OCI-M2 (cell line): ENCODE measurements at regions not wholly inside any gene's neighbourhood (a gene's known extent, or its start where the extent isn't known, plus 50 kb on each side); places are given as distances from the start of the nearest gene placed in this dataset.

Experiments
- DNase-seq: peaks from one replicate; lab custom pipeline; 2025; ENCODE audit not compliant: unreplicated experiment; lab: John Stamatoyannopoulos, UW

DNA sequence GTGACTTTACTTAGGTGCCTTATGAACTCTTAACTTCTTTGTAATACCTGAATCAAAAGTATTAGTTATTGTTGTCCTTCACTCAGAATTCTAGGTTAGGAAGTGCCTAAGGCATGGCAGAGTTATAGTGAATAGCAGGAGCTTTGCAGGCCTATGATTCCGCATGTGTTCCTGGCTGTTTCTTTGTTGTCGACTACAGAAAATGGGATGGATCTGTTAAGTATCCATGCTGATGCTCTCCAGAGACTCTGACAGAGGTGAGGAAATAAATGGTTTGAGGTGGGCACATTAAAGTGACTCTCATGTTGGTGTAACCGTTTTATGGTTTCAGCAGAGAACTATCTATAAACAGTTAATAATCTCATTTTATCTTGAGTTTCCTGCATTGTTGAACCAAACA, 1601.3 kb downstream of the PCDH7 start:
- DNase-seq: no peak

DNA sequence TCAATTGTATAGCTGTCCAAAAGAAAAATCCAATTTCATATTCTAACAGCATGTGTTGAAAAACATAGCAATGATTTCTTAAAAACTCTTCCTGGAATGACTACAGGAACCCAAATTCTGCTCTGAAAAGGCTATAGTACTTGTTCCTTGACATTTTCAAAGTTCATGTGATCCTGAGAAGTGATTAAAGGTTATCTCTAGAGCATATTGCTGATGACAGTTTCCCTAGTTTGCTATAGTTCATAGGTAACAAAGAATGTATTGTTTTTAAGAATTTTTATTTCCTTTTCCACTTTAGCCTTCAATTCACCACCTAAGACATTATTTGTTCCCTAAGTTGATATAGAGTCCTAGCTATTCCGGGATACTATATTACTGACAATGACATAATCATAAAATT, 1614.6 kb downstream of the PCDH7 start:
- no peak for DNase-seq

DNA sequence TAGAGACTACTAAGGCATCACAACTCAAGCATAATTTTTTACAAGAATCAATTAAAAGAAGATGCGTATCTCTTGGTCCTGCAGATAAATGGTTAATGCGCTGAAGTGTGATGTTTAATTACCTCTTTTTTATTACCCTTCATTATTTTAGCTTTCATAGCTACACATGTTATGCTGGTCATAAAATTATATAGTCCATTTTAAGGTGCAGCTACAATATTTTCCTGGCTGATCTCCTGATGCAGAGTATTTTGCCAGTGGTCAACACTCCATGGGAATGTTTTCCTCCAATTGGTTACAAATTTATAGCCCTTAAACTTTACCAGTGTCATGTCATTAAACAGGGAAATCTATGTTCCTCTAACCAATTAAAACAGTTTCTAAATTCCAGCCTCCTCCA, 1617.2 kb downstream of the PCDH7 start:
- no peak for DNase-seq

- no peak for DNase-seq
Measured at GRCh38 chr4:32340591-32340990, 1620.4 kb downstream of the PCDH7 start.

- no peak for DNase-seq
Measured at GRCh38 chr4:32341342-32341741, 1621.2 kb downstream of the PCDH7 start.

GRCh38 chr4:32342054-32342453, 1621.9 kb downstream of the PCDH7 start:
- DNase-seq: no peak

- no peak for DNase-seq
Measured at GRCh38 chr4:32349026-32349425, 1628.9 kb downstream of the PCDH7 start.

DNA sequence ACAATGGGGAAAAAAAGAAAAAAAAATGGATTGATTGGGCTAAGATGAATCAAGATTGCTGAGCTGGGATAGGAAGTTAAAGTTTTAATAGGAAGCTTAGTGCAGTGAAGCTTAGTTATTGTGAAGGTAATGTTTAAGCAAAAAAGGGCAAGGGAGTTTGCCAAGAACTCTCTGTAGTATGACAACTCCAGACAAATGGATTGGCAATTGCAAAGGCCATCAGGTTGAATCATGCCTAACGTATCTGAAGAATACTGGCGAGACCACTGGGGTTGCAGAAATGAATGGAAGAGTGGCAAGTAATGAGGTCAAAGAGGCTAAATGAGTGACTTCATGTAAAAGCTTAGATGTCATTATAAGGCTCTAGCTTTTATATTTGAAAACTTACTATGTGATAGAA, 1654.0 kb downstream of the PCDH7 start:
- DNase-seq: no peak

- DNase-seq: no peak
Measured at GRCh38 chr4:32393806-32394205, 1673.6 kb downstream of the PCDH7 start.

DNA sequence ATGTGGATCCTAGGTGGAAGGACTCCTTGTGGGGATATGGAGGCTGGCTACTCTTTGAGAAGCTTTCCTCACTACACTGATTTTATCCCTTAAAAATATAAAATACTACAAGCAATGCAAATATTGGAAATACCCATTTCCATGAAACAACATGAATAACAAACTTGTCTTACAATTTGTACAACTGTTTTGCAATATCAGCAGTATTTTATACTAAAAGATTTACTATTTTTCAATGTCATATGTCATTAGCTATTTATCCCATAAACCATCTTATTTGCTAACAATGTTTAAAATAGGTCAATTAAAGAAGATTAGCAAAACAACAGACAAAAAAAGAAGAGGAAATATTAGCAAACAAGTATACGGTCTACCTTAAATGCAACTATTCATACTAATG, 1674.1 kb downstream of the PCDH7 start:
- no peak for DNase-seq

DNA sequence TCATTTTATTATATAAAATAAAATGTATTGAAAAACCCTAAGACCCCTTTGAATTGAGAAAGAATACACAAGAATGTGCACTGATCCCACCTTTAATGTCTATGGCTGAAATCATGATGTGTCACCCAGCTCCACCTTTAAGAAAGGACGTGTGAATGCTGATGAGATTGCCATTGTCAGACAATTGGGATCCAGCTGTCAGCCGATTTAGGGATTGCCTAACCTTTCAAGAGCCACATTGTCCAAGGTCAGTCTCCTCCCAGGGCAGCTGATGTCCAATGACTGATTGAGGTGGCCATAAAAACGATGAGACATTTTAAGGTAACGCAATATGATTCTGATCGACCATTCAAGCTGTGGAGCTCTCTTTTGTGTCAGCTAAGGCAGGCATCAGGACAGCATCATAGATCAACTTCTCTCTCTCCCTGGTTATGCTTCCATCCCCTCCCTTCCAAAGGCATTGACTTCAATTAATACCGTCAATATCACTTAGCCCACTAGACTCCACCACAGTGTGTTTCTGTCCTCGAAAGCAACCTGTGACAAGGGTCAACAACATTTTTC, 1676.4 kb downstream of the PCDH7 start:
- no peak for DNase-seq

GRCh38 chr4:32400870-32401269, 1680.7 kb downstream of the PCDH7 start:
- no peak for DNase-seq

GRCh38 chr4:32417113-32417704, 1697.0 kb downstream of the PCDH7 start:
- DNase-seq: no peak

- DNase-seq: no peak
Measured at GRCh38 chr4:32423267-32423666, 1703.1 kb downstream of the PCDH7 start.

GRCh38 chr4:32425243-32425642, 1705.1 kb downstream of the PCDH7 start:
- no peak for DNase-seq

- no peak for DNase-seq
Measured at GRCh38 chr4:32427566-32427965, 1707.4 kb downstream of the PCDH7 start.

DNA sequence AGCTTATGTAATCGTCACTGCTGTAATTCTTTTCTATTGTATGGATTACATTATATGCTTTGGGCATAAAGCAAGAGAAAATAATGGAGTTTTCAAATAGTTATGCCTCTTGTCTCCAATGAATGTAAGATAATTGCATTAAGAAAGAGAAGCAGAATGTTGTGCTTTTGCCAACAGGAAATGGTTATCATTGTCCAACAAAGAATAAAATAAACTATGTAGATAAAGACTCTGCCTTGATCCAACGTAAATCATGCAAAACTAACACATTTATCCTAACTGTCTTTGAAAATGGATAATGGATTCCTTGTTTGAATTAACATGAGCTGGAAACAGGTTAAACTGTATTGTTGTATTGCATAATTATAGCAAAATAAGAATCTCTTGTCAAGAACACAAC, 1709.0 kb downstream of the PCDH7 start:
- no peak for DNase-seq

GRCh38 chr4:32435308-32435707, 1715.1 kb downstream of the PCDH7 start:
- no peak for DNase-seq

DNA sequence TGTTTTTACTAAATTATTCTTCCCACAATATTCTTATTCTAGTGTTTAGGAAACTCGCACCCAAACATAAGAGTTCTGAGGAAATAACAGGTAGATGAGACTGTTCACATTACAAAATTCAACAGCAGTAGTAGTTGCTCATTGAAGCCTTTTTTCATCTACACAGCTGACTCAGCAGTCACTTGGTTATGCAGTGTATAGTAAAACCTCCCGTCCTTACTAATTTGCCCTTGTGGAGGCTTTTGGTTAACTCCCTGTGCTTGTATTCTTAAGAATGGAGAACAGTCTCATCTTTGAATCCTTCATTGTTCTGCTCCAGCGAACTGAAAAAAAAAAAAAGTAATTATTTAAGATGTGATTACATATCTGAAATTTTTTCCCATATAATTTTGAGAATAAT, 1716.6 kb downstream of the PCDH7 start:
- DNase-seq: no peak

DNA sequence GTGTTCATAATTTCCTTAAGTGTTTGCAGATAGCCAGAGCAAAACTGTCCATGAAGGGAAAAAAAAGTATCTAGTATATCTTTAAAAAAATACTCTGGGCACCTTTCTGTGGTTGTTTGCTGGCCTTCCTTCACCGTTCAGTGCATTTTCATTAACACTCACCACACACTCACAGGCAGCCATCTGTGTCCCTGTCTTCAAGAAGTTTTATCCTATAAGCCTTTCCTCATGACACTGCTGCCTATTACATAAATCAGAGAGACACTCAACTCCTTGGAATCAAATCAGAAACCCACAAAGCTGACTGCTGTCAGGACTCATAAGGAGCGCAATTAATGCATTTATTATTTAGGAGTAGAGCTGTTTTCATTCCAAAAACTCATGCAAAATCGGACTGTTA, 1720.2 kb downstream of the PCDH7 start:
- DNase-seq: no peak

DNA sequence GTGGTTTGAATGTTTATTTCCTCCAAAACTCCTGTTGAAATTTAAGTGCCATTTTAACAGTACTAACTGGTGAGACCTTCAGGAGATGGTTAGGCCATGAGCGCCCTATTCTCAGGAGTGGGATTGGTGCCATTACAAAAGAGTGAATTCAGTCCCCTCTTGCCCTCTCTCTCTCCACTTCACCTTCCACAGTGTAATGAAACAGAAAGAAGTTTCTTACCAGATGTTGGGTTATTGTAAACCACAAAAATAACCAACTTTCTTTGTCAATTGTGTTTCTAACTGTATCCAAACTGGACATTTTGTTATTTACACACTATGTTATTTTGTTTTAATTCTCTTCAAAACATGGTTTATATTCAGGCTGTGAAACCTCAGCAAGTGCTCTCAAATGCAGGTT, 1734.3 kb downstream of the PCDH7 start:
- no peak for DNase-seq

DNA sequence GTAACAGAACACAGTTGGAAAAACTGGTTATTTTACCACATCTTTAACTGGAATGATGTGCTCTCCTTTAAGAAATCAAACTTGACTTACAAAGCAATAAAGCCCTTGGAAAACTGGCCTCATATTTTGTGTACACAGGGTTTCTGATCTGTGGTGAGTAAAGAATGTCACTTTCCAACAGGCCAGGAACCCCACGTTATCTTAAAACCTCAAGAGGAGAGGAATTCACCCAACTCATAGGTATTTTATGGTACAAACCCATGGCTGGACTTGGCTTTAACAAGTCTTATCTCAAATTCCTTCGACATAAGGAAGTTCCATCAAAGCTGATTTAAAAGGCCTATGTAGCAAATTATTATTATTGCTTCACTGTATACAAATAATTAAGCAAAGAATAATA, 1735.1 kb downstream of the PCDH7 start:
- no peak for DNase-seq

DNA sequence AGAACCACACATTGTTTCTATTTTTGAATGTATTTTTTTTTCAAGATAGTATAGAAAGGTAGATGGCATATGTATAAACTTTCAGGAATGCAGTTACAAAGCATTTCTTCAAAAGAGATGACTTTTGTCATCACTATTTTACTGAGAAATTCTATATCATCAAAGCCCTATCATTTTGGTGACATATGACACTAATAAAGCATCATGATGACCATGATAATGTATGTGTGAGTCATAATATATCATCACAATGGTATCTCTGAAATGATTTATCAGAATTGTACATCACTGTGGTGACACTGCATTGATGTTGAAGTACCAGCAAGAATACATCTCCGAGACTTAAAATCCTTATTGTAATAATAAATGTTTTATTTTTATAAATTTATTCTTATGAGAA, 1740.8 kb downstream of the PCDH7 start:
- no peak for DNase-seq
